ENCODE measurements at regions not wholly inside any gene's neighbourhood (a gene's known extent, or its start where the extent isn't known, plus 50 kb on each side); places are given as distances from the start of the nearest gene placed in this dataset.
"Not testable (repeated sequence)": the region's sequence is repeated elsewhere in the genome, so short reads cannot be mapped to it uniquely, and the experiment has no call there.

GRCh38 chrX:6990552-6991193, 156.8 kb upstream of the STS start:
- Histone ChIP-seq H3K27ac (ENCODE audit: control insufficient read depth, insufficient read depth, low read length) (no peak overlapping the region), H3K4me3 (ENCODE audit: control insufficient read depth in 2 of 3, extremely low read depth in 1 of 3, insufficient read depth in 2 of 3, low read depth in 1 of 3, low read length in 3 of 3) (no peak overlapping the region), H4K20me1 (ENCODE audit: control insufficient read depth, extremely low read depth, insufficient read depth, low read length) (no peaks in the 10 kb centered on the region), H3K4me2 (ENCODE audit: control insufficient read depth, extremely low read depth, insufficient read depth, low read depth, low read length) (no peak overlapping the region), H3K9me1 (ENCODE audit: control insufficient read depth, extremely low read depth, insufficient read depth, low read length) (no peaks in the 10 kb centered on the region), H3K36me3 (ENCODE audit: control insufficient read depth in 2 of 2, extremely low read depth in 1 of 2, insufficient read depth in 2 of 2, low read length in 2 of 2) (no peaks in the 10 kb centered on the region), H3K79me2 (ENCODE audit: control insufficient read depth, insufficient read depth, low read length) (no peaks in the 10 kb centered on the region), H3K9ac (ENCODE audit: control insufficient read depth, extremely low read depth, insufficient read depth, low read length) (no peak overlapping the region), H2AFZ (ENCODE audit: control insufficient read depth, low read length) (no peak overlapping the region), H3K27me3 (ENCODE audit: control insufficient read depth, extremely low read depth, insufficient read depth, low read length) (no peaks in the 10 kb centered on the region), H3K9me3 (ENCODE audit: control insufficient read depth, low read depth, low read length) (no peaks in the 10 kb centered on the region), H3K4me1 (ENCODE audit: control insufficient read depth, extremely low read depth, insufficient read depth, low read length) (no peaks in the 10 kb centered on the region)
- DNase-seq (ENCODE audit: low read depth, low spot score) (no peak), FAIRE-seq (no peak)
- no peak for TF ChIP-seq EZH2 (IDR thresholded peaks at IDR 0.05; ENCODE audit: low read length)
- no peak for TF ChIP-seq CTCF (optimal IDR thresholded peaks at IDR 0.05 in 1 of 3, IDR thresholded peaks at IDR 0.05 in 1 of 3, conservative IDR thresholded peaks at IDR 0.05 in 1 of 3; ENCODE audit: extremely low read depth in 1 of 3, insufficient read depth in 2 of 3, low read length in 3 of 3)
- dilution Hi-C loops (cut with MboI; ENCODE audit: extremely low pct_ligation_motif_present, low sequenced_read_pairs): no loop called here

- dilution Hi-C loops (cut with MboI; ENCODE audit: extremely low pct_ligation_motif_present, low sequenced_read_pairs): no loop called here
- Histone ChIP-seq H3K4me1 (ENCODE audit: control insufficient read depth, extremely low read depth, insufficient read depth, low read length) (no peaks in the 10 kb centered on the region), H2AFZ (ENCODE audit: control insufficient read depth, low read length) (no peak overlapping the region), H4K20me1 (ENCODE audit: control insufficient read depth, extremely low read depth, insufficient read depth, low read length) (no peaks in the 10 kb centered on the region), H3K9me3 (ENCODE audit: control insufficient read depth, low read depth, low read length) (no peaks in the 10 kb centered on the region), H3K27ac (ENCODE audit: control insufficient read depth, insufficient read depth, low read length) (no peak overlapping the region), H3K4me2 (ENCODE audit: control insufficient read depth, extremely low read depth, insufficient read depth, low read depth, low read length) (no peak overlapping the region), H3K27me3 (ENCODE audit: control insufficient read depth, extremely low read depth, insufficient read depth, low read length) (no peaks in the 10 kb centered on the region), H3K9me1 (ENCODE audit: control insufficient read depth, extremely low read depth, insufficient read depth, low read length) (no peaks in the 10 kb centered on the region), H3K36me3 (ENCODE audit: control insufficient read depth in 2 of 2, extremely low read depth in 1 of 2, insufficient read depth in 2 of 2, low read length in 2 of 2) (no peaks in the 10 kb centered on the region), H3K79me2 (ENCODE audit: control insufficient read depth, insufficient read depth, low read length) (no peaks in the 10 kb centered on the region), H3K9ac (ENCODE audit: control insufficient read depth, extremely low read depth, insufficient read depth, low read length) (no peak overlapping the region), H3K4me3 (ENCODE audit: control insufficient read depth in 2 of 3, extremely low read depth in 1 of 3, insufficient read depth in 2 of 3, low read depth in 1 of 3, low read length in 3 of 3) (no peak overlapping the region)
- DNase-seq (ENCODE audit: low read depth, low spot score) (no peak), FAIRE-seq (no peak)
- TF ChIP-seq EZH2 (IDR thresholded peaks at IDR 0.05; ENCODE audit: low read length) (no peak), CTCF (optimal IDR thresholded peaks at IDR 0.05 in 1 of 3, IDR thresholded peaks at IDR 0.05 in 1 of 3, conservative IDR thresholded peaks at IDR 0.05 in 1 of 3; ENCODE audit: extremely low read depth in 1 of 3, insufficient read depth in 2 of 3, low read length in 3 of 3) (no peak)
Observed at GRCh38 chrX:6989858-6990257, 157.7 kb upstream of the STS start.

GRCh38 chrX:6988694-6989093, 158.8 kb upstream of the STS start:
- FAIRE-seq: not testable (repeated sequence)

More at GRCh38 chrX:6988694-6989093, 158.8 kb upstream of the STS start:
- H2AFZ ChIP-seq (ENCODE audit: control insufficient read depth, low read length); H3K27me3 ChIP-seq (ENCODE audit: control insufficient read depth, extremely low read depth, insufficient read depth, low read length); H3K4me1 ChIP-seq (ENCODE audit: control insufficient read depth, extremely low read depth, insufficient read depth, low read length); dilution Hi-C loops (cut with MboI; ENCODE audit: extremely low pct_ligation_motif_present, low sequenced_read_pairs); H3K79me2 ChIP-seq (ENCODE audit: control insufficient read depth, insufficient read depth, low read length); H3K4me2 ChIP-seq (ENCODE audit: control insufficient read depth, extremely low read depth, insufficient read depth, low read depth, low read length); H4K20me1 ChIP-seq (ENCODE audit: control insufficient read depth, extremely low read depth, insufficient read depth, low read length); H3K36me3 ChIP-seq (ENCODE audit: control insufficient read depth in 2 of 2, extremely low read depth in 1 of 2, insufficient read depth in 2 of 2, low read length in 2 of 2); H3K9me1 ChIP-seq (ENCODE audit: control insufficient read depth, extremely low read depth, insufficient read depth, low read length); DNase-seq (ENCODE audit: low read depth, low spot score); H3K9me3 ChIP-seq (ENCODE audit: control insufficient read depth, low read depth, low read length); H3K9ac ChIP-seq (ENCODE audit: control insufficient read depth, extremely low read depth, insufficient read depth, low read length); H3K27ac ChIP-seq (ENCODE audit: control insufficient read depth, insufficient read depth, low read length); H3K4me3 ChIP-seq (ENCODE audit: control insufficient read depth in 2 of 3, extremely low read depth in 1 of 3, insufficient read depth in 2 of 3, low read depth in 1 of 3, low read length in 3 of 3): not testable (repeated sequence)

All from keratinocyte (primary cell).